Left lung (tissue), 4 donors: ENCODE measurements at regions not wholly inside any gene's neighbourhood (a gene's known extent, or its start where the extent isn't known, plus 50 kb on each side); places are given as distances from the start of the nearest gene placed in this dataset.

Source experiments
- ATAC-seq: fragments of 200-7000 bp; cut with Tn5 transposase; one replicate; pipeline ENCODE4 v1.9.1; 2020; ENCODE audit warnings: moderate library complexity
- DNase-seq, 4 donors: peaks; one replicate each; pipeline ENCODE4 v3.0.0-alpha.2; 2013 to 2020
- H3K27ac ChIP-seq, 2 donors: fragments of 200-600 bp; sonication (generic) in 1 of 2; one replicate each; pipeline versions ENCODE4 v1.5.0 to v1.8.0; 2020 to 2021
- H3K27me3 ChIP-seq, 2 donors: fragments of 200-600 bp; sonication (generic) in 1 of 2; one replicate each; pipeline versions ENCODE4 v1.5.0 to v1.8.0; 2020 to 2021
- H3K36me3 ChIP-seq, 2 donors: fragments of 200-600 bp; sonication (generic) in 1 of 2; one replicate each; pipeline versions ENCODE4 v1.5.0 to v1.8.0; 2020 to 2021
- H3K4me1 ChIP-seq, 2 donors: fragments of 200-600 bp; one replicate each; pipeline ENCODE4 v1.8.0; 2021
- H3K4me3 ChIP-seq, 2 donors: fragments of 200-600 bp; sonication (generic) in 1 of 2; one replicate each; pipeline versions ENCODE4 v1.5.0 to v1.8.0; 2020 to 2021; ENCODE audit warnings: mild to moderate bottlenecking in 1 of 2
- H3K9me3 ChIP-seq, 2 donors: fragments of 200-600 bp; sonication (generic) in 1 of 2; one replicate each; pipeline versions ENCODE4 v1.5.0 to v1.8.0; 2020 to 2021
- intact Hi-C, 2 donors: fragments of 100-400 bp; cut with DNase I; formaldehyde crosslinking; loops; one replicate each; pipeline versions ENCODE4 v1.11.2 to v1.14.2; 2022
- TF ChIP-seq, protein P1 (sequence below), 2 donors: fragments of 200-600 bp; sonication (generic) in 1 of 2; IDR thresholded peaks; one replicate each; pipeline versions ENCODE4 v1.5.0 to v1.8.0; 2021; ENCODE audit warnings: antibody characterized with exemption in 2 of 2
- donor health status: DM: no; HTN: yes; CAD: no.
- donor health status: DM: no; HTN: no; CAD: no.

DNA sequence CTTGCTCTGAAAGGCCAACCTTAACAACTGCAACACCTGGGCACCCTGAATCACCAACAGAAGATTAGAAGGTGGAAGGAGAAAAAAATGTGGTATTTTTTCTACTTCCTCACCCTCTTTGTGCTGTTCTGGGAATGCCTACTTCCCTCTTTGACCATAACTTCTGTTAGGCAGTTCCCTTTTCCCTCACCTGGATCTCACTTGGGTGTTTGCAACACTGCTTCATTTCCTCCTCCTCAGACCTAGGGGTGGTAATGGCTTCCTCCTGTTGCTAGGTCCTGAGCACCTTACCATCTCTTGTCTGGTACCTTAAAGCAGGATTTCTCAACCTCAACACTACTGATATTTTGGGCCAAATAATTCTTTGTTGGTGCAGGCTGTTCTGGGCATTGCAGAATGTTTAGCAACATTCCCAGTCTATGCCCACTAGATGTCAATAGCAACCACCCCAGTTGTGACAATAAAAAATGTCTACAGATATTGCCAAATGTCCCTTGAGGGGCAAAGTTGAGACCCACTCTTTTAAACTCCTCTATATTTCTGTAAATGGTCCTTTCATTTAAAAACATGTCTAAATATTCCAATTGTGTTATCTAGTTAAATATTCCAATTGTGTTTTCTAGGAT, 300.0 kb upstream of the VLDLR start:
- H3K4me1 ChIP-seq, result no peaks in the 10 kb centered on the region

DNA sequence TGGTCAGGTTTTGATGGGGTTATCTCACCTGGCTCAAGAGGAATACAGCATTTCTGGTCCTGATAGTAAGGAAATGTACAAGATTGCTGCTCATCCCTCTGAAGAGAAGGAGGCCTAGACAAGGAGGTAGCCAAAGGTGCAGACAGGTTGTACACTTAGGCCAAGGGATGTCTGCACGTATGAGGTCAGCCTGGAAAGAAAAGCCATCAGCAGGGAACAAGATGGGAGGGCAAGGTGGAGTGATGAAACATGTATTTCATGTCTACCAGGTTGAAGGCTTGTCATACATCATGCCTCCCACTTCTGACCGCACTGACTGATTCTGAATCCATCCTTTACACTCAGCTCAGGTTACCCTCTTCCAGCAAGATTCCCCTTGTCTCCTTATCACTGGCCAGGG, 296.8 kb upstream of the VLDLR start:
- H3K4me3 ChIP-seq, result no peak overlapping the region
- intact Hi-C loops, result no loop called here
- H3K36me3 ChIP-seq, result no peaks in the 10 kb centered on the region
- ATAC-seq (no peak), DNase-seq (no peak)
- no peaks in the 10 kb centered on the region for H3K4me1 ChIP-seq
- H3K9me3 ChIP-seq, result no peaks in the 10 kb centered on the region
- no peak overlapping the region for H3K27ac ChIP-seq
- no peaks in the 10 kb centered on the region for H3K27me3 ChIP-seq
- TF ChIP-seq, protein P1, sequence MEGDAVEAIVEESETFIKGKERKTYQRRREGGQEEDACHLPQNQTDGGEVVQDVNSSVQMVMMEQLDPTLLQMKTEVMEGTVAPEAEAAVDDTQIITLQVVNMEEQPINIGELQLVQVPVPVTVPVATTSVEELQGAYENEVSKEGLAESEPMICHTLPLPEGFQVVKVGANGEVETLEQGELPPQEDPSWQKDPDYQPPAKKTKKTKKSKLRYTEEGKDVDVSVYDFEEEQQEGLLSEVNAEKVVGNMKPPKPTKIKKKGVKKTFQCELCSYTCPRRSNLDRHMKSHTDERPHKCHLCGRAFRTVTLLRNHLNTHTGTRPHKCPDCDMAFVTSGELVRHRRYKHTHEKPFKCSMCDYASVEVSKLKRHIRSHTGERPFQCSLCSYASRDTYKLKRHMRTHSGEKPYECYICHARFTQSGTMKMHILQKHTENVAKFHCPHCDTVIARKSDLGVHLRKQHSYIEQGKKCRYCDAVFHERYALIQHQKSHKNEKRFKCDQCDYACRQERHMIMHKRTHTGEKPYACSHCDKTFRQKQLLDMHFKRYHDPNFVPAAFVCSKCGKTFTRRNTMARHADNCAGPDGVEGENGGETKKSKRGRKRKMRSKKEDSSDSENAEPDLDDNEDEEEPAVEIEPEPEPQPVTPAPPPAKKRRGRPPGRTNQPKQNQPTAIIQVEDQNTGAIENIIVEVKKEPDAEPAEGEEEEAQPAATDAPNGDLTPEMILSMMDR (IDR thresholded peaks at IDR 0.05), result no peak

More for the DNA sequence above, 300.0 kb upstream of the VLDLR start:
- Histone ChIP-seq H3K27ac (no peak overlapping the region), H3K27me3 (no peaks in the 10 kb centered on the region), H3K4me3 (no peak overlapping the region), H3K36me3 (no peaks in the 10 kb centered on the region), H3K9me3 (no peaks in the 10 kb centered on the region)
- intact Hi-C loops, result no loop called here
- ATAC-seq (no peak), DNase-seq (no peak)
- TF ChIP-seq, protein P1 (IDR thresholded peaks at IDR 0.05), result no peak

DNA sequence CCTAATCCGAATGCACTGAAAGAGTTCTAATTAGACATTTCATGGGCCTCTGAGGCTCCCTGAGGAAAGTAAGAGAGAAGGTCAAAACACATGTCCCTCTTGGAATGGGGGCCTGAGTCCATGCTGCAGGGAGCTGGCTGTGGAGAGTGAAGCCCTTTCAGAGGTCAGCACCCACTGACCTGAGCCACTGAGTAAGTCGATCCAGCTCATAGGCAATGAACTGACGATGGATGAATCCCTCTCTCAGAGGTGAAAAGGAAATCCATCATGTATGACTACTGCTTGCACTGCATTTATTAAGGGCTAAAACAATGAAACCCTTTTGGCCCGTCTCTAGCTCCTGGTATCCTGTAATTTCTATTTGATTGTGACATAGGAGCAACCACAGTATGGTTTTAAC, 288.9 kb upstream of the VLDLR start:
- TF ChIP-seq, protein P1 (IDR thresholded peaks at IDR 0.05), result no peak
- H3K4me3 ChIP-seq, result no peak overlapping the region
- intact Hi-C loops, result no loop called here

GRCh38 chr9:2335260-2335659, 286.3 kb upstream of the VLDLR start:
- TF ChIP-seq, protein P1 (IDR thresholded peaks at IDR 0.05), result no peak
- no peak overlapping the region for H3K4me3 ChIP-seq
- H3K9me3 ChIP-seq, result no peaks in the 10 kb centered on the region
- no peaks in the 10 kb centered on the region for H3K4me1 ChIP-seq
- H3K27ac ChIP-seq, result no peak overlapping the region
- ATAC-seq (no peak), DNase-seq (no peak)
- intact Hi-C loops, result no loop called here
- no peaks in the 10 kb centered on the region for H3K27me3 ChIP-seq
- H3K36me3 ChIP-seq, result no peaks in the 10 kb centered on the region

More for the DNA sequence above, 288.9 kb upstream of the VLDLR start:
- H3K36me3 ChIP-seq, result no peaks in the 10 kb centered on the region
- no peaks in the 10 kb centered on the region for H3K27me3 ChIP-seq
- H3K9me3 ChIP-seq, result no peaks in the 10 kb centered on the region
- ATAC-seq (no peak), DNase-seq (no peak)
- no peaks in the 10 kb centered on the region for H3K4me1 ChIP-seq
- H3K27ac ChIP-seq, result no peak overlapping the region

GRCh38 chr9:2336055-2336454, 285.5 kb upstream of the VLDLR start:
- ATAC-seq, result no peak
- TF ChIP-seq, protein P1 (IDR thresholded peaks at IDR 0.05), result no peak

More at GRCh38 chr9:2336055-2336454, 285.5 kb upstream of the VLDLR start:
- no peak for DNase-seq
- Histone ChIP-seq H3K9me3 (no peaks in the 10 kb centered on the region), H3K4me3 (no peak overlapping the region), H3K4me1 (no peaks in the 10 kb centered on the region), H3K27ac (no peak overlapping the region), H3K36me3 (no peaks in the 10 kb centered on the region), H3K27me3 (no peaks in the 10 kb centered on the region)
- intact Hi-C loops, result no loop called here
